OCI-LY1 (cell line): ENCODE measurements at regions not wholly inside any gene's neighbourhood (a gene's known extent, or its start where the extent isn't known, plus 50 kb on each side); places are given as distances from the start of the nearest gene placed in this dataset.

Experiments
- EZH2 ChIP-seq: fragments of 200-600 bp; sonication (generic), shearing (Covaris generic); IDR thresholded peaks from 2 replicates; pipeline ENCODE4 v1.8.0; 2017; ENCODE audit warnings: borderline replicate concordance, mixed run types, mild to moderate bottlenecking, antibody characterized with exemption, low read length, moderate library complexity, mixed read lengths
- TF ChIP-seq, protein P1 (sequence below): fragments of 200-600 bp; sonication (generic), shearing (Covaris generic); IDR thresholded peaks from 2 replicates; pipeline ENCODE4 v1.5.1; 2017; ENCODE audit warnings: mild to moderate bottlenecking, antibody characterized with exemption, low read length, moderate library complexity, mixed read lengths

DNA sequence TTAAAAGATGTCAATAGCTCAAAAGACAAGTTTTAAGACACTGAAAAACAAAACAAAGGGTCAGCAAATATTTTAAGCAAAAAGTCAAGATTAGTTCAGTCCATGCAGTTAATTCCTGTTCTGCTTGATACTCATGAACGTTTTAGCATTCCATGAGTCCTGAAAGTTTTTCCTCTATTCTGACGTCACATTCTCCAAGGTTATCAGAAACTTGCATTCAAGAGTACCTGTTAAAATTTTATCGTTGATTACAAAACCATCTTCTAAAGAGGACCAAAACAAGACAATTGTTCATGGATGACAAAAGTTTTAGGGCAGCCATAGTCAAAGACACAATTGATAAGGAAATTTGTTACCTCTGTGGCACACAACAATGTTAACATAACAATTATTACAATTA is 52.5 kb upstream of the VOPP1 start:
- TF ChIP-seq, protein P1, sequence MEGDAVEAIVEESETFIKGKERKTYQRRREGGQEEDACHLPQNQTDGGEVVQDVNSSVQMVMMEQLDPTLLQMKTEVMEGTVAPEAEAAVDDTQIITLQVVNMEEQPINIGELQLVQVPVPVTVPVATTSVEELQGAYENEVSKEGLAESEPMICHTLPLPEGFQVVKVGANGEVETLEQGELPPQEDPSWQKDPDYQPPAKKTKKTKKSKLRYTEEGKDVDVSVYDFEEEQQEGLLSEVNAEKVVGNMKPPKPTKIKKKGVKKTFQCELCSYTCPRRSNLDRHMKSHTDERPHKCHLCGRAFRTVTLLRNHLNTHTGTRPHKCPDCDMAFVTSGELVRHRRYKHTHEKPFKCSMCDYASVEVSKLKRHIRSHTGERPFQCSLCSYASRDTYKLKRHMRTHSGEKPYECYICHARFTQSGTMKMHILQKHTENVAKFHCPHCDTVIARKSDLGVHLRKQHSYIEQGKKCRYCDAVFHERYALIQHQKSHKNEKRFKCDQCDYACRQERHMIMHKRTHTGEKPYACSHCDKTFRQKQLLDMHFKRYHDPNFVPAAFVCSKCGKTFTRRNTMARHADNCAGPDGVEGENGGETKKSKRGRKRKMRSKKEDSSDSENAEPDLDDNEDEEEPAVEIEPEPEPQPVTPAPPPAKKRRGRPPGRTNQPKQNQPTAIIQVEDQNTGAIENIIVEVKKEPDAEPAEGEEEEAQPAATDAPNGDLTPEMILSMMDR = no peak
- no peak for TF ChIP-seq EZH2
